Endodermal cell (in vitro differentiated cells): ENCODE measurements at regions not wholly inside any gene's neighbourhood (a gene's known extent, or its start where the extent isn't known, plus 50 kb on each side); places are given as distances from the start of the nearest gene placed in this dataset.

Experiments used
- DNase-seq: peaks from one replicate; pipeline ENCODE4 v3.0.0-alpha.2; 2017
- H3K27ac ChIP-seq: 2 replicates; pipeline ENCODE4 v1.5.1; 2013; ENCODE audit warnings: mild to moderate bottlenecking, low read depth, low read length, moderate library complexity
- H3K27me3 ChIP-seq: 2 replicates; pipeline ENCODE4 v1.6.1; 2013; ENCODE audit warnings: mild to moderate bottlenecking, low read length, moderate library complexity; ENCODE audit not compliant: insufficient read depth, control insufficient read depth, poor library complexity, severe bottlenecking
- H3K36me3 ChIP-seq: 2 replicates; pipeline ENCODE4 v1.7.0; 2013; ENCODE audit warnings: mild to moderate bottlenecking, low read length, moderate library complexity; ENCODE audit not compliant: control insufficient read depth, insufficient read depth
- H3K4me1 ChIP-seq: one replicate; pipeline ENCODE4 v1.7.0; 2013; ENCODE audit warnings: low read length; ENCODE audit not compliant: control insufficient read depth, insufficient read depth
- H3K4me3 ChIP-seq: 2 replicates; pipeline ENCODE4 v1.5.1; 2013; ENCODE audit warnings: mild to moderate bottlenecking, low read length, moderate library complexity
- H3K9ac ChIP-seq: 2 replicates; pipeline ENCODE4 v1.6.1; 2013; ENCODE audit warnings: mild to moderate bottlenecking, low read length, moderate library complexity; ENCODE audit not compliant: poor library complexity, severe bottlenecking; ENCODE audit errors: extremely low read depth
- H3K9me3 ChIP-seq: 2 replicates; pipeline ENCODE4 v1.6.1; 2013; ENCODE audit warnings: mild to moderate bottlenecking, low read length, moderate library complexity; ENCODE audit not compliant: control insufficient read depth
- H3K27ac Mint-ChIP-seq: 2 replicates; pipeline ENCODE4 v1.8.0; 2020; ENCODE audit warnings: mixed read lengths
- H3K27me3 Mint-ChIP-seq: 2 replicates; pipeline ENCODE4 v1.8.0; 2021; ENCODE audit warnings: mild to moderate bottlenecking, mixed read lengths; ENCODE audit not compliant: insufficient read depth
- H3K36me3 Mint-ChIP-seq: 2 replicates; pipeline ENCODE4 v1.8.0; 2020; ENCODE audit warnings: low read depth, mixed read lengths
- H3K4me1 Mint-ChIP-seq: 2 replicates; pipeline ENCODE4 v1.8.0; 2020; ENCODE audit warnings: mixed read lengths
- H3K4me3 Mint-ChIP-seq: 2 replicates; pipeline ENCODE4 v1.8.0; 2020; ENCODE audit warnings: mild to moderate bottlenecking, moderate library complexity, mixed read lengths
- H3K9me3 Mint-ChIP-seq: 2 replicates; pipeline ENCODE4 v1.8.0; 2020; ENCODE audit warnings: mild to moderate bottlenecking, mixed read lengths
- CTCF ChIP-seq: fragments of 200-600 bp; sonication (generic); conservative IDR thresholded peaks from 2 replicates; pipeline ENCODE4 v1.5.0; 2021; ENCODE audit warnings: antibody characterized with exemption, mild to moderate bottlenecking
- WGBS, 2 experiments: methylation state at CpG; one replicate each; pipeline versions ENCODE4 v1.1.5 to v1.1.7; 2013; ENCODE audit warnings: missing lambda C conversion rate in 2 of 2, mixed read lengths in 1 of 2; ENCODE audit not compliant: insufficient coverage in 1 of 2, insufficient read length in 1 of 2; 5-methylcytosine and 5-hydroxymethylcytosine counted together

- H3K9ac ChIP-seq = no peak overlapping the region
- Mint-ChIP-seq H3K27ac (no peak overlapping the region), H3K36me3 (no peaks in the 10 kb centered on the region), H3K9me3 (no peaks in the 10 kb centered on the region), H3K27me3 (no peaks in the 10 kb centered on the region), H3K4me3 (no peak overlapping the region), H3K4me1 (peaks cover 6% of the 10 kb centered on the region)
- TF ChIP-seq CTCF = no peak
- no peaks in the 10 kb centered on the region for H3K27me3 ChIP-seq
- H3K4me3 ChIP-seq = no peak overlapping the region
- H3K4me1 ChIP-seq = no peaks in the 10 kb centered on the region
- 93 to 100% methylated on average over 1 to 4 of the region's 4 CpGs for WGBS, 2 experiments
- no peaks in the 10 kb centered on the region for H3K36me3 ChIP-seq
- no peak for DNase-seq
- no peak overlapping the region for H3K27ac ChIP-seq
- H3K9me3 ChIP-seq = peaks cover 7% of the 10 kb centered on the region
Observed at GRCh38 chr11:105448703-105449079, 161.2 kb upstream of the GRIA4 start.

GRCh38 chr11:105447936-105448702 is 161.8 kb upstream of the GRIA4 start:
- Histone ChIP-seq H3K9ac (no peak overlapping the region), H3K4me3 (no peak overlapping the region), H3K27ac (no peak overlapping the region), H3K27me3 (no peaks in the 10 kb centered on the region), H3K4me1 (no peaks in the 10 kb centered on the region), H3K36me3 (no peaks in the 10 kb centered on the region), H3K9me3 (peaks cover 9% of the 10 kb centered on the region)
- H3K4me3 Mint-ChIP-seq = no peak overlapping the region
- DNase-seq = peak; percentile 42
- H3K27ac Mint-ChIP-seq = no peak overlapping the region
- H3K36me3 Mint-ChIP-seq = no peaks in the 10 kb centered on the region
- H3K9me3 Mint-ChIP-seq = no peaks in the 10 kb centered on the region
- no peak for TF ChIP-seq CTCF
- H3K27me3 Mint-ChIP-seq = no peaks in the 10 kb centered on the region
- WGBS, 2 experiments = no CpG with 5 or more reads among the region's 1 CpG
- H3K4me1 Mint-ChIP-seq = peaks cover 6% of the 10 kb centered on the region

- Histone ChIP-seq H3K27ac (no peak overlapping the region), H3K36me3 (no peaks in the 10 kb centered on the region), H3K27me3 (no peaks in the 10 kb centered on the region), H3K9me3 (peaks cover 9% of the 10 kb centered on the region), H3K4me3 (no peak overlapping the region), H3K4me1 (no peaks in the 10 kb centered on the region), H3K9ac (no peak overlapping the region)
- TF ChIP-seq CTCF = no peak
- Mint-ChIP-seq H3K36me3 (no peaks in the 10 kb centered on the region), H3K27me3 (no peaks in the 10 kb centered on the region), H3K4me3 (no peak overlapping the region), H3K9me3 (no peaks in the 10 kb centered on the region), H3K27ac (no peak overlapping the region), H3K4me1 (peaks cover 6% of the 10 kb centered on the region)
- DNase-seq = no peak
Observed at GRCh38 chr11:105443623-105444022, 166.2 kb upstream of the GRIA4 start.
